WTC11 (cell line): ENCODE measurements at regions not wholly inside any gene's neighbourhood (a gene's known extent, or its start where the extent isn't known, plus 50 kb on each side); places are given as distances from the start of the nearest gene placed in this dataset.

Experiments
- ATAC-seq: fragments of 200-7000 bp; cut with Tn5 transposase; 2 replicates; pipeline ENCODE4 v1.10.0; 2021; ENCODE audit warnings: mild to moderate bottlenecking, moderate library complexity
- CTCF ChIA-PET: fragments of 300-600 bp; sonication (Branson Sonifier 250); formaldehyde crosslinking; loops from one replicate; lab custom pipeline; 2021; ENCODE audit warnings: antibody characterized with exemption; lab: Charles Lee
- POLR2A ChIA-PET: fragments of 350-600 bp; sonication (Branson Sonifier 250); formaldehyde crosslinking; loops from one replicate; lab custom pipeline; 2021; ENCODE audit warnings: antibody characterized with exemption; lab: Charles Lee
- DNase-seq: peaks from one replicate; pipeline ENCODE4 v3.0.0; 2021; ENCODE audit warnings: low spot score
- H3K27ac Mint-ChIP-seq: 2 replicates; pipeline ENCODE4 v1.8.0; 2021; ENCODE audit warnings: mixed read lengths
- H3K27me3 Mint-ChIP-seq: 2 replicates; pipeline ENCODE4 v1.8.0; 2021; ENCODE audit warnings: low read depth, mild to moderate bottlenecking, moderate library complexity, mixed read lengths
- H3K36me3 Mint-ChIP-seq: 2 replicates; pipeline ENCODE4 v1.8.0; 2021; ENCODE audit warnings: mixed read lengths
- H3K4me1 Mint-ChIP-seq: 2 replicates; pipeline ENCODE4 v1.8.0; 2022; ENCODE audit warnings: mixed read lengths
- H3K4me3 Mint-ChIP-seq: 2 replicates; pipeline ENCODE4 v1.8.0; 2021; ENCODE audit warnings: mild to moderate bottlenecking, moderate library complexity, mixed read lengths
- H3K9me3 Mint-ChIP-seq: 2 replicates; pipeline ENCODE4 v1.8.0; 2021; ENCODE audit warnings: mixed read lengths
- ATF1 ChIP-seq: sonication (generic); formaldehyde crosslinking; IDR thresholded peaks from 2 replicates; pipeline ENCODE4 v1.8.1; 2023; ENCODE audit warnings: mild to moderate bottlenecking, moderate library complexity, missing genetic modification reagents
- CBFB ChIP-seq: sonication (generic); formaldehyde crosslinking; IDR thresholded peaks from 2 replicates; pipeline ENCODE4 v1.8.1; 2022; ENCODE audit warnings: mild to moderate bottlenecking, low read depth, missing genetic modification reagents
- CDX4 ChIP-seq: fragments of 250-450 bp; sonication (Bioruptor Pico); IDR thresholded peaks from 2 replicates; pipeline ENCODE4 v1.9.0; 2021; ENCODE audit warnings: moderate library complexity, mild to moderate bottlenecking, inconsistent platforms, borderline replicate concordance
- CTCF ChIP-seq: fragments of 200-600 bp; IDR thresholded peaks from 2 replicates; pipeline ENCODE4 v1.8.0; 2022; ENCODE audit warnings: antibody characterized with exemption
- ELF4 ChIP-seq: sonication (generic); formaldehyde crosslinking; IDR thresholded peaks from 2 replicates; pipeline ENCODE4 v1.8.1; 2022; ENCODE audit warnings: low read depth, mild to moderate bottlenecking, moderate library complexity, missing genetic modification reagents
- FOXJ3 ChIP-seq: sonication (generic); formaldehyde crosslinking; IDR thresholded peaks from 2 replicates; pipeline ENCODE4 v1.9.0; 2021; ENCODE audit warnings: missing genetic modification reagents, mild to moderate bottlenecking, borderline replicate concordance
- FOXK1 ChIP-seq: sonication (generic); formaldehyde crosslinking; IDR thresholded peaks from 2 replicates; pipeline ENCODE4 v1.8.0; 2022; ENCODE audit warnings: mild to moderate bottlenecking, moderate library complexity, missing genetic modification reagents
- GTF2I ChIP-seq: fragments of 250-450 bp; sonication (Bioruptor Pico); conservative IDR thresholded peaks from 2 replicates; pipeline ENCODE4 v1.4.0; 2021; ENCODE audit warnings: mild to moderate bottlenecking
- HMGXB4 ChIP-seq: sonication (generic); formaldehyde crosslinking; IDR thresholded peaks from 2 replicates; pipeline ENCODE4 v1.8.1; 2023; ENCODE audit warnings: mild to moderate bottlenecking, moderate library complexity, missing genetic modification reagents
- MLX ChIP-seq: sonication (generic); formaldehyde crosslinking; IDR thresholded peaks from 2 replicates; pipeline ENCODE4 v1.8.1; 2023; ENCODE audit warnings: mild to moderate bottlenecking, missing genetic modification reagents, moderate library complexity
- NFE2L1 ChIP-seq: sonication (generic); formaldehyde crosslinking; IDR thresholded peaks from 2 replicates; pipeline ENCODE4 v1.8.1; 2023; ENCODE audit warnings: missing genetic modification reagents
- SMAD3 ChIP-seq: sonication (generic); formaldehyde crosslinking; IDR thresholded peaks from 2 replicates; pipeline ENCODE4 v1.8.0; 2022; ENCODE audit warnings: missing genetic modification reagents, mild to moderate bottlenecking, borderline replicate concordance
- STAT6 ChIP-seq: sonication (generic); formaldehyde crosslinking; conservative IDR thresholded peaks from 2 replicates; pipeline ENCODE4 v1.8.1; 2023; ENCODE audit warnings: mild to moderate bottlenecking, low read depth, missing genetic modification reagents, moderate library complexity
- TCF7 ChIP-seq: sonication (generic); formaldehyde crosslinking; IDR thresholded peaks from 2 replicates; pipeline ENCODE4 v1.8.0; 2022; ENCODE audit warnings: mild to moderate bottlenecking, low read depth, missing genetic modification reagents, moderate library complexity
- TEAD1 ChIP-seq: sonication (generic); formaldehyde crosslinking; IDR thresholded peaks from 2 replicates; pipeline ENCODE4 v1.8.0; 2022; ENCODE audit warnings: mild to moderate bottlenecking, missing genetic modification reagents
- TP53 ChIP-seq: sonication (generic); formaldehyde crosslinking; IDR thresholded peaks from 2 replicates; pipeline ENCODE4 v1.8.1; 2023; ENCODE audit warnings: mild to moderate bottlenecking, missing genetic modification reagents
- ZBTB21 ChIP-seq: sonication (generic); formaldehyde crosslinking; IDR thresholded peaks from 2 replicates; pipeline ENCODE4 v1.8.1; 2023; ENCODE audit warnings: mild to moderate bottlenecking, missing genetic modification reagents, borderline replicate concordance
- ZNF281 ChIP-seq: sonication (generic); formaldehyde crosslinking; IDR thresholded peaks from 2 replicates; pipeline ENCODE4 v1.8.0; 2023; ENCODE audit warnings: mild to moderate bottlenecking, missing genetic modification reagents
- ZNF317 ChIP-seq: sonication (generic); formaldehyde crosslinking; IDR thresholded peaks from 2 replicates; pipeline ENCODE4 v1.8.1; 2023; ENCODE audit warnings: low read depth, mild to moderate bottlenecking, moderate library complexity, missing genetic modification reagents, borderline replicate concordance

GRCh38 chr1:4292861-4293260 lies 361.5 kb upstream of the AJAP1 start:
- H3K9me3 Mint-ChIP-seq, result peaks cover 96% of the 10 kb centered on the region
- no peak overlapping the region for H3K27ac Mint-ChIP-seq
- CTCF ChIA-PET, result no interaction called here
- H3K27me3 Mint-ChIP-seq, result peaks cover 20% of the 10 kb centered on the region
- no peak for TF ChIP-seq TP53 (CRISPR knock-in tag)
- TF ChIP-seq ZBTB21 (CRISPR knock-in tag), result no peak
- TF ChIP-seq CDX4 (CRISPR knock-in tag), result no peak
- no peak for TF ChIP-seq ZNF281
- TF ChIP-seq CBFB (CRISPR knock-in tag), result no peak
- TF ChIP-seq NFE2L1 (CRISPR knock-in tag), result no peak
- no peak for TF ChIP-seq MLX (CRISPR knock-in tag)
- no peak for TF ChIP-seq FOXK1 (CRISPR knock-in tag)
- no peak for TF ChIP-seq HMGXB4 (CRISPR knock-in tag)
- TF ChIP-seq ZNF317, result no peak
- no peak for TF ChIP-seq GTF2I (CRISPR knock-in tag)
- no peak for TF ChIP-seq TCF7 (CRISPR knock-in tag)
- TF ChIP-seq ATF1 (CRISPR knock-in tag), result no peak
- no peak for TF ChIP-seq STAT6 (CRISPR knock-in tag)
- no peak for TF ChIP-seq CTCF
- no peak for TF ChIP-seq FOXJ3
- TF ChIP-seq SMAD3, result no peak
- TF ChIP-seq ELF4 (CRISPR knock-in tag), result no peak
- TF ChIP-seq TEAD1 (CRISPR knock-in tag), result no peak
- TF ChIP-seq, all 79 proteins: peak for 0
- no peak for DNase-seq
- Mint-ChIP-seq H3K4me3 (no peak overlapping the region), H3K36me3 (peaks cover 94% of the 10 kb centered on the region), H3K4me1 (no peaks in the 10 kb centered on the region)
- POLR2A ChIA-PET, result no interaction called here
- ATAC-seq, result no peak
